ENCODE measurements at regions not wholly inside any gene's neighbourhood (a gene's known extent, or its start where the extent isn't known, plus 50 kb on each side); places are given as distances from the start of the nearest gene placed in this dataset.

DNA sequence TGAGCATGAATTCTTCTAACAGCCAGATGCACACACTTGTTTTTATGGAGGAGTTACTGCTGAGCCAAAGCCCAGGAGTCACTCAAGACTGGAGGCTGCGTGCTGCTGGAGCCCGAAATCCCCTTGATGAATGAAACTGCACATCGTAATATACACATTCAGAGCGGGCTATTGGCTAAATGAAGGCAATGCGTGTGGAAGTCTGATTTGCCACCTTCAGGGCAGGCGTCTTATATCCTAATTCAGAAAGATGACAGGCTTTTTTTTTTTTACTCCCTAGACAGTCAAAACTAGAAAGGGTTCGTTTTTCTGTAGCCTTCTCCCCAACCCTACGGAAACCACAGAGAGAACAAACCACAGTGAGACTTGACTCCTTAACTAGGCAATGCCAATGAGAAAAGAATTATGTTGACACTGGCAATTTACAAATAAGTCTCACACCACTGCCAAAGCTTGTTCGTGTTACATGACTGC is 227.2 kb upstream of the KLF14 start:
- Histone ChIP-seq H3K4me1 (ENCODE audit: control insufficient read depth, extremely low read depth, insufficient read depth, low read length) (peaks cover 35% of the 10 kb centered on the region), H3K4me2 (ENCODE audit: control insufficient read depth, extremely low read depth, insufficient read depth, low read depth, low read length) (peak overlapping the region; percentile 73), H3K9ac (ENCODE audit: control insufficient read depth, extremely low read depth, insufficient read depth, low read length) (peak overlapping the region; percentile 83), H3K36me3 (ENCODE audit: control insufficient read depth in 2 of 2, extremely low read depth in 1 of 2, insufficient read depth in 2 of 2, low read length in 2 of 2) (peaks cover 3% of the 10 kb centered on the region in 2 experiments), H3K4me3 (ENCODE audit: control insufficient read depth in 2 of 3, extremely low read depth in 1 of 3, insufficient read depth in 2 of 3, low read depth in 1 of 3, low read length in 3 of 3) (peak overlapping the region; percentile 40 to 78 (median 74)), H3K9me1 (ENCODE audit: control insufficient read depth, extremely low read depth, insufficient read depth, low read length) (no peaks in the 10 kb centered on the region), H2AFZ (ENCODE audit: control insufficient read depth, low read length) (no peak overlapping the region), H3K27me3 (ENCODE audit: control insufficient read depth, extremely low read depth, insufficient read depth, low read length) (no peaks in the 10 kb centered on the region), H4K20me1 (ENCODE audit: control insufficient read depth, extremely low read depth, insufficient read depth, low read length) (no peaks in the 10 kb centered on the region), H3K9me3 (ENCODE audit: control insufficient read depth, low read depth, low read length) (no peaks in the 10 kb centered on the region), H3K79me2 (ENCODE audit: control insufficient read depth, insufficient read depth, low read length) (peaks cover 36% of the 10 kb centered on the region), H3K27ac (ENCODE audit: control insufficient read depth, insufficient read depth, low read length) (peak overlapping the region; percentile 99)
- peak; percentile 53 for FAIRE-seq
- dilution Hi-C loops (cut with MboI; ENCODE audit: extremely low pct_ligation_motif_present, low sequenced_read_pairs): no loop called here
- no peak for DNase-seq (ENCODE audit: low read depth, low spot score)
- no peak for TF ChIP-seq EZH2 (IDR thresholded peaks at IDR 0.05; ENCODE audit: low read length)
- TF ChIP-seq, protein P1, sequence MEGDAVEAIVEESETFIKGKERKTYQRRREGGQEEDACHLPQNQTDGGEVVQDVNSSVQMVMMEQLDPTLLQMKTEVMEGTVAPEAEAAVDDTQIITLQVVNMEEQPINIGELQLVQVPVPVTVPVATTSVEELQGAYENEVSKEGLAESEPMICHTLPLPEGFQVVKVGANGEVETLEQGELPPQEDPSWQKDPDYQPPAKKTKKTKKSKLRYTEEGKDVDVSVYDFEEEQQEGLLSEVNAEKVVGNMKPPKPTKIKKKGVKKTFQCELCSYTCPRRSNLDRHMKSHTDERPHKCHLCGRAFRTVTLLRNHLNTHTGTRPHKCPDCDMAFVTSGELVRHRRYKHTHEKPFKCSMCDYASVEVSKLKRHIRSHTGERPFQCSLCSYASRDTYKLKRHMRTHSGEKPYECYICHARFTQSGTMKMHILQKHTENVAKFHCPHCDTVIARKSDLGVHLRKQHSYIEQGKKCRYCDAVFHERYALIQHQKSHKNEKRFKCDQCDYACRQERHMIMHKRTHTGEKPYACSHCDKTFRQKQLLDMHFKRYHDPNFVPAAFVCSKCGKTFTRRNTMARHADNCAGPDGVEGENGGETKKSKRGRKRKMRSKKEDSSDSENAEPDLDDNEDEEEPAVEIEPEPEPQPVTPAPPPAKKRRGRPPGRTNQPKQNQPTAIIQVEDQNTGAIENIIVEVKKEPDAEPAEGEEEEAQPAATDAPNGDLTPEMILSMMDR (optimal IDR thresholded peaks at IDR 0.05 in 1 of 3, IDR thresholded peaks at IDR 0.05 in 1 of 3, conservative IDR thresholded peaks at IDR 0.05 in 1 of 3; ENCODE audit: extremely low read depth in 1 of 3, insufficient read depth in 2 of 3, low read length in 3 of 3): no peak

DNA sequence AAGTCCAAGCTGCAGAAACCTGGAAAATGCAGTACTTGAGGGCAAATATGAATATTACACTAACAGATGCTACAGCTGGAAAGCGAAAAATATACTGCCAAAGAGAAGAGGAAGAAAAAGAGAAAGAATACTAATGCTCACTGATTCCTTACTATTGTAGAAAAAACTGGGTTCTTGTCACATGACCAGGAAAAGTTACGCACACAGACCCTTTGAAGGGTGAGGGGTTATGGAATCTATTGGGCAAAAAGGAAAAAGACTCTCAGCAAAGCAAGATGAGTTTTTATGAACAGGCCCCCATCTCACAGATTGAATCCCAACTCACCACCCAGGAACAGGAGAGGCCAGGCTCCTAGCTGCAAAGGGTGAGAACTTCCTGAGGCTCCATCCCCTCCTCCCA is 228.1 kb upstream of the KLF14 start:
- DNase-seq (ENCODE audit: low read depth, low spot score) (no peak), FAIRE-seq (no peak)
- no peaks in the 10 kb centered on the region for H3K9me1 ChIP-seq (ENCODE audit: control insufficient read depth, extremely low read depth, insufficient read depth, low read length)
- peak overlapping the region; percentile 83 for H3K9ac ChIP-seq (ENCODE audit: control insufficient read depth, extremely low read depth, insufficient read depth, low read length)
- H3K4me1 ChIP-seq (ENCODE audit: control insufficient read depth, extremely low read depth, insufficient read depth, low read length): peaks cover 31% of the 10 kb centered on the region
- peak overlapping the region in 1 of 3 experiments; percentile 8 for H3K4me3 ChIP-seq (ENCODE audit: control insufficient read depth in 2 of 3, extremely low read depth in 1 of 3, insufficient read depth in 2 of 3, low read depth in 1 of 3, low read length in 3 of 3)
- no peaks in the 10 kb centered on the region for H4K20me1 ChIP-seq (ENCODE audit: control insufficient read depth, extremely low read depth, insufficient read depth, low read length)
- no peaks in the 10 kb centered on the region for H3K9me3 ChIP-seq (ENCODE audit: control insufficient read depth, low read depth, low read length)
- peak overlapping the region; percentile 99 for H3K27ac ChIP-seq (ENCODE audit: control insufficient read depth, insufficient read depth, low read length)
- no peaks in the 10 kb centered on the region for H3K27me3 ChIP-seq (ENCODE audit: control insufficient read depth, extremely low read depth, insufficient read depth, low read length)
- H3K4me2 ChIP-seq (ENCODE audit: control insufficient read depth, extremely low read depth, insufficient read depth, low read depth, low read length): peak overlapping the region; percentile 73
- TF ChIP-seq, protein P1 (optimal IDR thresholded peaks at IDR 0.05 in 1 of 3, IDR thresholded peaks at IDR 0.05 in 1 of 3, conservative IDR thresholded peaks at IDR 0.05 in 1 of 3; ENCODE audit: extremely low read depth in 1 of 3, insufficient read depth in 2 of 3, low read length in 3 of 3): no peak
- TF ChIP-seq EZH2 (IDR thresholded peaks at IDR 0.05; ENCODE audit: low read length): no peak
- H3K36me3 ChIP-seq (ENCODE audit: control insufficient read depth in 2 of 2, extremely low read depth in 1 of 2, insufficient read depth in 2 of 2, low read length in 2 of 2): peaks cover 0 to under 1% of the 10 kb centered on the region in 2 experiments
- dilution Hi-C loops (cut with MboI; ENCODE audit: extremely low pct_ligation_motif_present, low sequenced_read_pairs): no loop called here
- H2AFZ ChIP-seq (ENCODE audit: control insufficient read depth, low read length): no peak overlapping the region
- H3K79me2 ChIP-seq (ENCODE audit: control insufficient read depth, insufficient read depth, low read length): peaks cover 28% of the 10 kb centered on the region

Data from keratinocyte (primary cell).